Heart left ventricle (tissue), 16 donors: ENCODE measurements at regions not wholly inside any gene's neighbourhood (a gene's known extent, or its start where the extent isn't known, plus 50 kb on each side); places are given as distances from the start of the nearest gene placed in this dataset.

Source experiments
- ATAC-seq, 4 donors: fragments of 200-7000 bp; cut with Tn5 transposase; one replicate each; pipeline ENCODE4 v1.9.1; 2020 to 2022; ENCODE audit warnings: moderate library complexity in 4 of 4, mild to moderate bottlenecking in 3 of 4, moderate number of reproducible peaks in 1 of 4
- DNase-seq, 5 donors: peaks; one replicate each; pipeline ENCODE4 v3.0.0-alpha.2; 2020
- H3K27ac ChIP-seq, 12 donors: fragments of 200-600 bp; sonication (generic) in 4 of 12; one replicate each; pipeline versions ENCODE4 v1.5.0 to v1.8.0; 2016 to 2022; ENCODE audit warnings: mild to moderate bottlenecking in 2 of 12
- H3K27me3 ChIP-seq, 9 donors: fragments of 200-600 bp; sonication (generic) in 2 of 9; one replicate each; pipeline versions ENCODE4 v1.5.1 to v1.8.0; 2016 to 2022; ENCODE audit warnings: mild to moderate bottlenecking in 3 of 9
- H3K36me3 ChIP-seq, 9 donors: fragments of 200-600 bp; sonication (generic) in 2 of 9; one replicate each; pipeline versions ENCODE4 v1.5.0 to v1.8.0; 2018 to 2022; ENCODE audit warnings: mild to moderate bottlenecking in 2 of 9
- H3K4me1 ChIP-seq, 12 donors: fragments of 200-600 bp; sonication (generic) in 4 of 12; one replicate each; pipeline versions ENCODE4 v1.5.0 to v1.8.0; 2016 to 2022; ENCODE audit warnings: mild to moderate bottlenecking in 3 of 12
- H3K4me3 ChIP-seq, 12 donors: fragments of 200-600 bp; sonication (generic) in 4 of 12; one replicate each; pipeline versions ENCODE4 v1.5.0 to v1.8.0; 2017 to 2022; ENCODE audit warnings: mild to moderate bottlenecking in 9 of 12, moderate library complexity in 4 of 12
- H3K9me3 ChIP-seq, 12 donors: fragments of 200-600 bp; sonication (generic) in 4 of 12; one replicate each; pipeline versions ENCODE4 v1.5.0 to v1.8.0; 2016 to 2022; ENCODE audit warnings: mild to moderate bottlenecking in 1 of 12
- CTCF ChIP-seq, 12 donors: fragments of 200-600 bp; sonication (generic) in 4 of 12; IDR thresholded peaks; one replicate each; pipeline versions ENCODE4 v1.5.0 to v1.8.0; 2018 to 2022; ENCODE audit warnings: antibody characterized with exemption in 12 of 12, mild to moderate bottlenecking in 5 of 12
- POLR2A ChIP-seq, 2 donors: fragments of 450-650 bp; IDR thresholded peaks; one replicate each; pipeline ENCODE4 v1.6.1; 2017; ENCODE audit warnings: antibody characterized with exemption in 2 of 2, mild to moderate bottlenecking in 2 of 2, moderate library complexity in 2 of 2
- whole genome bisulfite sequencing, 4 donors: extraction: QIAGEN DNeasy Blood & Tissue Kit in 2 of 4; methylation state at CpG; one replicate each; pipeline versions ENCODE4 v1.1.5 to v1.1.7; 2013 to 2018; 5-methylcytosine and 5-hydroxymethylcytosine counted together
- intact Hi-C, 10 donors: fragments of 100-400 bp; cut with DNase I; formaldehyde crosslinking; loops; one replicate each; pipeline versions ENCODE4 v1.11.1 to v1.14.2; 2022
- donor health status: ischemic (EF 13 %, LVEDD 7.1; RV severe dilation, severe dysfunction).
- donor health status: healthy with polysubstance abuse.
- donor health status: DM: no; HTN: yes; CAD: no.
- donor health status: DM: no; HTN: no; CAD: no.
- donor health status: ischemic (EF 25% LVEDD 6.9; RV normal size, moderate dysfunction).
- donor health status: ischemic (EF 25% LVEDD 5.7; RV mildly dilated, moderate dysfunction).
- donor health status: healthy.
- donor health status: DM: yes; HTN: yes; CAD: no.
- donor health status: ischemic (EF 35%, LVEDD 5.7; RV mildly dilated, moderate dysfunction).
- donor health status: nonischemic (EF 11% LVEDD 7.7; RV severe dilation, severe dysfunction).
- donor health status: DM: yes; HTN: yes; CAD: no.
- donor health status: PGD.
- donor health status: ischemic (EF 29% LVEDD 5.4; RV normal size, mild dysfunction).
- donor health status: nonischemic (EF 23%, LVEDD 6.1; RV moderate dilation, normal function).

DNA sequence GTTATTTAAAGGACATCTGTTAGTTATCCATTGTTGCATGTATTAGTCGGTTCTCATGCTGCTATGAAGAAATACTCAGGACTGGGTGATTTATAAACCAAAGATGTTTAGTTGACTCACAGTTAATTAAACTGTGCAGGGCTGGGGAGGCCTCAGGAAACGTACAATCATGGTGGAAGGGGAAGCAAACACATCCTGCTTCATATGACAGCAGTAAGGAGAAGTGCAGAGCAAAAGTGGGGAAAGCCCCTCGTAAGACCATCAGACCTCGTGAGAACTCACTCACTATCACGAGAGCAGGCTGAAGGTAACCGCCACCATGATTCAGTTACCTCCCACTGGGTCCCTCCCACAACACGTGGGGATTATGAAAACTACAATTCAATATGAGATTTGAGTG lies 2064.1 kb downstream of the MAT2B start:
- DNase-seq (no peak), ATAC-seq (no peak)
- peaks cover 0 to 5% (median 0%) of the 10 kb centered on the region in 12 donors for H3K9me3 ChIP-seq
- no peak overlapping the region for H3K27ac ChIP-seq
- TF ChIP-seq CTCF (IDR thresholded peaks at IDR 0.05), result no peak
- no peak for TF ChIP-seq POLR2A (IDR thresholded peaks at IDR 0.05)
- H3K4me3 ChIP-seq, result no peak overlapping the region
- H3K36me3 ChIP-seq, result no peaks in the 10 kb centered on the region
- no peaks in the 10 kb centered on the region for H3K4me1 ChIP-seq
- 71 to 75% (median 73%) methylated on average over 7 of the region's 7 CpGs for WGBS, 4 donors
- intact Hi-C loops, result no loop called here
- no peaks in the 10 kb centered on the region for H3K27me3 ChIP-seq

DNA sequence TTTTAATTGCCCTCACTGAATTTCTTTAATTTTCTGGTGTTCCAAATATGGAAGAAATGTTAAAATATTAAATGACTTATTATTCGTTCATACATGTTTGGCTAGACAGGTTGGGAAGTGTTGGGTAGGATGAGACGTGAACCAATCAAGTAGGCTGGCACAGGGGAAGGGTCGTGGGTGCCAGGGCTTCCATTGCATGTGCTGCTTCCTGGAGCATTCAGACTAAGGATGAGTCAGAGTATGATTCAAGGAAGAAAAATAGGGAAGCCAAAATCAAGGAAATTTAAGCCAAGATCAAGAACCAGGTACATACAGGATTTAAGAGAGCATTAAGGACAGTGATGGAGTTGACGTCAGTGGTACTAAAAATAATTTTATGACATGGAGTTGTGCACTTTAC lies 2068.0 kb downstream of the MAT2B start:
- Histone ChIP-seq H3K36me3 (no peaks in the 10 kb centered on the region), H3K4me3 (no peak overlapping the region), H3K4me1 (no peaks in the 10 kb centered on the region), H3K27ac (no peak overlapping the region), H3K9me3 (peaks cover 0 to 5% (median 0%) of the 10 kb centered on the region in 12 donors), H3K27me3 (no peaks in the 10 kb centered on the region)
- 54 to 61% (median 58%) methylated on average over 4 of the region's 4 CpGs for WGBS, 4 donors
- no peak for TF ChIP-seq CTCF (IDR thresholded peaks at IDR 0.05)
- TF ChIP-seq POLR2A (IDR thresholded peaks at IDR 0.05), result no peak
- DNase-seq (no peak), ATAC-seq (no peak)
- intact Hi-C loops, result no loop called here

- TF ChIP-seq POLR2A (IDR thresholded peaks at IDR 0.05) (no peak), CTCF (IDR thresholded peaks at IDR 0.05) (no peak)
- Histone ChIP-seq H3K4me1 (no peaks in the 10 kb centered on the region), H3K27me3 (no peaks in the 10 kb centered on the region), H3K9me3 (peaks cover 0 to 5% (median 0%) of the 10 kb centered on the region in 12 donors), H3K4me3 (no peak overlapping the region), H3K27ac (no peak overlapping the region), H3K36me3 (no peaks in the 10 kb centered on the region)
- 45 to 60% (median 58%) methylated on average over 2 of the region's 2 CpGs for WGBS, 4 donors
- ATAC-seq (no peak), DNase-seq (no peak)
- intact Hi-C loops, result no loop called here
Observed at GRCh38 chr5:165574100-165574499, 2068.7 kb downstream of the MAT2B start.

DNA sequence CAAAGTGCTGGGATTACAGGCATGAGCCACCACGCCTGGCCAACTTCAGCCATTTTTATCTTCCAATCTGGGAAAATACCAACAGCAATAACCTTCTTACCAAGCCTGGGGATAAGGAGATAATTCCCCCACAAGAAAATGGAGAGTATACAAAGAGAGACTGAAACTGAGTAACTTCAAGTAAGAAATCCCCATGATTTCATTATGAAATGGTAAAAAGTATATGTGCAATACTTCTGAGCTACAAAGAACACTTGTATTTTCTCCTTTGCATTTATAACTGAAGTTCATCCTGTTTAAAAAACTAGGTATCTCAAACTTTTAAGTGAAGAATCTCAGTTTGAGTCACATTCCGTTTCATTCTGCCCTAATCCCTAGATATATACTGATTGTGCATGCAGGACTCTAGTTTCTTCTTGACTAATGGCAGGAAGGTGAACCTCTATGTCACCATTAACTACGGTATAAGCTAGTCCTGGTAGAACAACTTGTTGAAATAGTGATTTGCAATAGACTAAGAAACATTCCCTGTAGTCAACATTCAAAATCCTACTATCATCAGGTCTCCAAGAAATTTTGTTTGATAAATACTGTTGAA lies 2071.4 kb downstream of the MAT2B start:
- Histone ChIP-seq H3K4me1 (no peaks in the 10 kb centered on the region), H3K27me3 (no peaks in the 10 kb centered on the region), H3K9me3 (peaks cover 0 to 7% (median 0%) of the 10 kb centered on the region in 12 donors), H3K4me3 (no peak overlapping the region), H3K36me3 (no peaks in the 10 kb centered on the region), H3K27ac (no peak overlapping the region)
- TF ChIP-seq CTCF (IDR thresholded peaks at IDR 0.05) (no peak), POLR2A (IDR thresholded peaks at IDR 0.05) (no peak)
- no peak for ATAC-seq
- no peak for DNase-seq
- WGBS, 4 donors, result 78 to 86% (median 85%) methylated on average over 3 of the region's 3 CpGs
- intact Hi-C loops, result no loop called here
